ENCODE measurements at regions not wholly inside any gene's neighbourhood (a gene's known extent, or its start where the extent isn't known, plus 50 kb on each side); places are given as distances from the start of the nearest gene placed in this dataset.

GRCh38 chr20:7147220-7147601 lies 379.7 kb downstream of the BMP2 start:
- TF ChIP-seq, protein P1, sequence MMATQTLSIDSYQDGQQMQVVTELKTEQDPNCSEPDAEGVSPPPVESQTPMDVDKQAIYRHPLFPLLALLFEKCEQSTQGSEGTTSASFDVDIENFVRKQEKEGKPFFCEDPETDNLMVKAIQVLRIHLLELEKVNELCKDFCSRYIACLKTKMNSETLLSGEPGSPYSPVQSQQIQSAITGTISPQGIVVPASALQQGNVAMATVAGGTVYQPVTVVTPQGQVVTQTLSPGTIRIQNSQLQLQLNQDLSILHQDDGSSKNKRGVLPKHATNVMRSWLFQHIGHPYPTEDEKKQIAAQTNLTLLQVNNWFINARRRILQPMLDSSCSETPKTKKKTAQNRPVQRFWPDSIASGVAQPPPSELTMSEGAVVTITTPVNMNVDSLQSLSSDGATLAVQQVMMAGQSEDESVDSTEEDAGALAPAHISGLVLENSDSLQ (IDR thresholded peaks at IDR 0.05) = no peak
- no peak for TF ChIP-seq FOXK2 (IDR thresholded peaks at IDR 0.05)
- TF ChIP-seq LEF1 (IDR thresholded peaks at IDR 0.05; ENCODE audit: borderline replicate concordance) = no peak
- no peak for TF ChIP-seq FOXA1 (IDR thresholded peaks at IDR 0.05)
- no peak for TF ChIP-seq CTBP1 (IDR thresholded peaks at IDR 0.05; ENCODE audit: borderline replicate concordance)
- TF ChIP-seq TARDBP (IDR thresholded peaks at IDR 0.05) = no peak
- TF ChIP-seq ELF4 (IDR thresholded peaks at IDR 0.05) = no peak
- TF ChIP-seq HDGF (IDR thresholded peaks at IDR 0.05; ENCODE audit: borderline replicate concordance) = no peak
